ENCODE measurements at regions not wholly inside any gene's neighbourhood (a gene's known extent, or its start where the extent isn't known, plus 50 kb on each side); places are given as distances from the start of the nearest gene placed in this dataset.
"Not testable (repeated sequence)": the region's sequence is repeated elsewhere in the genome, so short reads cannot be mapped to it uniquely, and the experiment has no call there.

DNA sequence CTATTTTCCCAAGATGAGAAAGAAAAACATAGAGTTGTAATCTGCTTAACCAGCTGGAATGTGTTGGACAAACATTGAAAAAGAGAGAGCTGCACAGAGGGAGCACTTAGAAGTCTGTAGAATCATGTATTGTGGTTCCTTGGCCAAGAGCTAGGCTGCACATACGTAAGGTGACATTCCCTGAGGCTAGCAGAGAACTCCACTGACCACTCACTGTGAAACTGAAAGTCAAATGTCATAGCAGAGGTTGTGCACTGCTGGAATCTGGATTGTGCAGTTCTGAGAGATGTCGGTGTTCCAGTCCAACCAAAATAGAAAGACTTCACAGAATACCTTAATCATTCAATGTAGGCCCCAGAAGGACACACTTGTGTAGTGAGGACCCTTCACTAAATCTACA, 772.8 kb upstream of the RAG2 start:
- no peak for DNase-seq

DNA sequence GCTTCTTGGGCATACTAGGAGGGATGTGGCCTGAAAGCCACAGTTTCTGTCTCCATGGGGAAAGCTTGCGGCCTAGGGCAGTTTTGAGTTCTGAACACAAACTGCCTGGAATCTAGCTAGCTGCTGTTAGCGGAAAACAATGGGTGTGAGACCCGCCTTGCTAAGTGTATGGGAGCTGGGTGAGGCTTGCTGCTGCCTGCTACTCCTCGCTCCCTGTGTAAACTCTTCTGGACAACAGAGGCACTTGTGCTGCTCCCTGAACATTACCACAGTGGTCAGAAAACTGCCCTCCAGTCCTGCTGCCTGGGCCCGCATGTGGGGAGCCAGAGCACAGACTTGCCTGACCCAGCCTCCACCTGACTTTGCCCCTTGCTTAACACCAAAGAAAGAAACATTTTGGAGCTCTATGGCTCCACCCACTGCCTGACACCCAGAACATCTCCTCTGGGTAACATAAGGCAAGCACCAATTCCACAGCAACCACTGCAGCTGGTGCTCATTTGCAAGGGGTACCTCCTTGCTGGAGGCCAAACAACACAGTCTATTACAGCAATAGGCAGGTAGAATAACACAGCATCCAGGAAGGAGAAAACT, 766.3 kb upstream of the RAG2 start:
- DNase-seq = no peak

DNA sequence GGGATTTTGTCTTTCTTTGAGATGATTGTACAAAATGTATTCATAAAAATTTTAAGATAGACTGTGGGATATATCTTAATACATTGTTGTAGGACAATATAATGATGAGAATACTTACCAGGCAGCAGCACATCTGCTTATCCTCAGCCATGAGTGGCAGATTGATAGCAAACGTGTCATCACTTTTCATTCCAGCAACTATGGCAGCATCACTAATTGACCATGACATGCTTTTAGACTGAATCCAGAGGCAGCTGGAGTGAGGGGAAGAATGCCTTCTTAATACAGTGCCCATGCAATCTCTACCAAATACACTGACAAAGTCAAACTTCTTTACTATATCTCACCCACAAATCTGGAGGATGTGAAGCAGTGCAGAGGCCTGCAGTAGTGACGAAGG, 755.2 kb upstream of the RAG2 start:
- no peak for DNase-seq

DNA sequence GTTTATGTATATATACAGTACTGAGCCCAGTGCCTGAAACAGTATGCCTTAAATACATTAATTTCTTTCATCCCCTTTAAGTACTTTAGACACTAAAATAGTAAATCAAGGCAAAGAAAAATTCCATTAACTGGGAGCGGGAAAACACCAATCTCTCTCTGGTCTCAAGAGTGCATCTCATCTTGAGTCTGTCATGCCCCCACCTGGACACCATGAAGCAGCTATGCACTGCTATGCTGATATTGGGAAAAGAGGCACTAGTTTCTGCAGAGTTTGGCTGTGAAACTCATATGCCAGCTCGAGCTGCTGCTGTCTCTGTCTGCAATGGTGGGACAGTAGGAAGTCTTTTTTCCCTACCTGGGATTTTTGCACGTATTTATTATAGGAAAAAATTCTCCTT, 754.4 kb upstream of the RAG2 start:
- no peak for DNase-seq

DNA sequence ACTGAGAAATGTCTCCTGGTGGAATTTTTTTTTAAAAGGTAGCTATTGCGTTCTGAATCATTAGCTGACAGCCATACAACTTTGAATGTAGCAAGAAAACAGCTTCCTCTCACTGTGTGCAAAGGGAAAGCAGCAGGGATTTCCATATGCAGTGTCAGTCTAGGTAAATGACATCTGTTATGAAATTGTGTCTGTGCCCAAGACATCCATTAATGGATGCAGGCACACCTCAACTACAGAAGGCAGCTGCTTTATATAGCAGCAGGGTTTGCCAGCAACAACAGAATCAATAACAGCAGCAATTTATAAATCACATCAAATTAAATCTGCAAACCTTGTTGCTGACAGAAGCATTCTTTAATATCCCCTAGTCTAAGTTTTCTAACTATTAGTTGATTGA, 745.3 kb upstream of the RAG2 start:
- DNase-seq = no peak

DNA sequence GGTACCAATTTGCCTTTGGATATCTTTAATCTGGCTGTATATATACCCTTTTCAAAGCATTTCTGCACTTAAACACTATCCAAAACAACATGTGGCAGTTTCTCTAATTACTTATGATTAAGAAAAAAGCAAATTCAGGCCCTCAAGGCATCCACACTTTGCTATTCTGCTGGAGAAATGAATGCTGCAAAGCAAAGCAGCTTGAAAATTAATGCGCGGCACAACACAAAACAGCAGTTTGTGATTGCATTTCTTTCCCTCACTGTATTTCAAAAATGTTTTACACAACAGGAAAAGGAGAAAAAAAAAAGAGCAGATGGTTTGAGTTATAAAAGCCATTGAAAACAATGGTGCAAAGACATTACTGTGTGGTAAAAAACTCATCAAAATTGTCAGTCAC, 738.4 kb upstream of the RAG2 start:
- DNase-seq = no peak

DNA sequence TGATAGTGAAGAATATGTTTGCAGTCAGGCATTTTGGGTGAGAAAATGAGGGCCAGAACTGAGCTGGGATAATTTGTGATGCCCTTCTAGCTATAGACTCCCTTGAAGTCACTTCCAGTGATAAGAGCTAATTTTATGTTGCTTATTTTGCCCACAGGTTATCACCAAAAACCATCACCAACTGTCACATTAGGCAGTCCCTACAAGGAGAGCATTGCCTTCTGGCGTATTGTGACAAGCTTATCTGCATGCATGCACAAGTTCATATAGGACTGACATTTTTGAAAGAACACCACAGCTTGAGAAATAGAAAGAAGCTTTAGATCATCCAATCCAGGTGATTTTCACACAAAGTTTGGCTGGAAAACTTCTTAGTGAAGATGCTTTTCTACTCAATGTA, 735.3 kb upstream of the RAG2 start:
- DNase-seq = no peak

DNA sequence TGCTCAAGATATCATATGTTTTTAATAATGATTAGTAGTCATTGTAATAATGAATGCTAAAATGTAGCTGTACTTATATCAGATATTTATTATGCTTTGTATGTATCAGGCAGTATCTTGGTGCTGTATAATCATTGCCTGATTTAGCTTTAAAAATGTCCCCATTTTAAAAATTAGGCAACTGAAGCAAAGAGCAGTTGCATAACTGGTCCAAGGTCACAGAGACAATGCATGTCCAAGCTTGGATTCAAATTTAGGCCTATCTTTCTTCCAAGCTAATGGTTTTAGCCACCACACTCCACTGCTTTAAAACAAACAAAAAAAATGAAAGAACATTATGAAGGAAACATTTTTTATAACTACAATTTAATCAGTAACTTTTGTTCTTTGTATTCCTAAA, 725.8 kb upstream of the RAG2 start:
- no peak for DNase-seq

DNA sequence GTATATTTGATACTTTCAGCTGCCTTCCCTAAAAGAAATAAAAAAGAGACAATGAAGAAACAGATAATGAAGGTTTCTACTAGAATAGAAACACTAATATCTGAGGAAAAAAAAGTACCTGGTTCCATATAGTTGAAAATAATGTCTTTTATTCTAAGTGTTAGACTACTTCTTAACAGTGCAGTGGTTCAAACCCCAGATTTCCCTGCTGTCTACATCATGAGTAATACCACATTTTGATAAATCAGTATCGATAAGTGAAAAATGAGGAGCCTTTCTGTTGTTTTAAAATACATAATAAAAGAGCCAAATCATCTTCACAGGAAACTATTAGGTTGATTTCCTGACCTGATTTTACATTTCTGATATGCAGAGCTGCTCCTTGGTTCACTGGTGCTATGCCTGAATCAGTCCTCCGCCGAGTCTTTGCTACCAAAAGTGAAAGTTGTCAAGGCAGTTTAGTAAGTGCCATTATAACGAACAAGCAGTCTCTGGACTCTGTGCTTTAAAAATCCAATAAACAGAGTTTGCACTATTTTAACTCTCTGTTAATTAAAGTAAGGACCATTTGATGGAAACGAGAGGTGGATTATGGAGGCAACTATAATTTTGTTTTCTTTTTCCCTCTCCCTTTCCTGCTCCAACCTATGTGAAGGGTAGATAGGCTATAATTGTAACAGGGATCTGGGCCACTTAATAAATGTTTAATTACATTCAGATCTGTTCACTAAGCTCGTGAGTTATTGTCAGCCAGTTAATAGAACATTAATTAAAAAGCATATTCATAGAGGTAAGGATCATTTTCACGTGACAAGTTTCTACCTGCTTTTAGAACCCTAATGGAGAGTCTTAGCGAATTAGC, 724.5 kb upstream of the RAG2 start:
- DNase-seq = no peak

DNA sequence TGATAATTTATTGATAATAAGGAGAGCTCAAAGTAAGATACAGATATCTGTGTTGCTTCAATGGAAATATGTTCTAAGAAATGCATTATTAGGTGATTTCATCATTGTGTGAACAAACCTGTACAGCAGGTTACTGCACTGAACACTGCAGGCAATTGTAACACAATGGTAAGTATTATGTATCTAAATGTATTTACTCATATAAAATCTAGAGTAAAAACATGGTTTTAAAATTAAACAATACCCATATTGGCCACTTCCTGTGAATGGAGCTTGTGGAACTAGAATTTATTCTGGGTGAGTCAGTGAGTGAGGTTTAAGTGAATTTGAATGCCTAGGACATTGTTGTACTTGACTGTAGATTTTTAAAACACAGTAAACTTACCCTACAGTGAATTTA, 722.9 kb upstream of the RAG2 start:
- no peak for DNase-seq

DNA sequence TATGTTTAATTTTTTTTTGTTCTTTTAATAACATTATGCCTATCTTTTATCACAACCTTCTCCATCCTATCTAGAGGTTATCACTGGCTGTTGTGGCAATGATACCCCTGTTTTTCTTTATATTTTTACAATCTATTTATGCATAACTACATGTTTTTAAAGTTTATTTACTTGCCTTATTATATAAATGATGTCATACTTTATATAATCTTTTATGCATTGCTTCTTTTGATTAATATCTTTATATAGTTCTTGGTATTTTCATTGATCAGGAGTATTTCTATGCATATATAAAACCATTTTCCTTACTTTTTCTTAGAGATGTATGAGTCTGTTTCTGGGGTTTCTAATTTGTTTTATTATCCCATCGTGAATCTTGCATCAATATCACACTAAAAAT, 719.8 kb upstream of the RAG2 start:
- no peak for DNase-seq

DNA sequence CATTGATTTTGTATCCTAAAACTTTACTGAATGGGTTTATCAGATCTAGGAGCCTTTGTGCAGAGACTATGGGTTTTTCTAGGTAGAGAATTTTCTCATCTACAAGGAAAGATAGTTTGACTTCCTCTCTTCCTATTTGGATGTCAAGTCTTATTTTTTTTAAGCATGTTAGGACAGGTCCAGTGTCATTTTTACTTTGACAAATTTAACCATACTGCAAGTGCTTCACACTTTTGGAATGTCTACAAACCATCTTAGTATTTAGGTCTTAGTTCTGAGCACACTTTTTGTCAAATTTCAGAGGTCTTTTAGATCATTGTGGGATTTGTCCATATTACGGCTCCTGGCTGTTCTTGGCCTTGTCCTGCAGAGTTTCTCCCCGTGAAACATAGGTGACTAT, 715.2 kb upstream of the RAG2 start:
- no peak for DNase-seq

DNA sequence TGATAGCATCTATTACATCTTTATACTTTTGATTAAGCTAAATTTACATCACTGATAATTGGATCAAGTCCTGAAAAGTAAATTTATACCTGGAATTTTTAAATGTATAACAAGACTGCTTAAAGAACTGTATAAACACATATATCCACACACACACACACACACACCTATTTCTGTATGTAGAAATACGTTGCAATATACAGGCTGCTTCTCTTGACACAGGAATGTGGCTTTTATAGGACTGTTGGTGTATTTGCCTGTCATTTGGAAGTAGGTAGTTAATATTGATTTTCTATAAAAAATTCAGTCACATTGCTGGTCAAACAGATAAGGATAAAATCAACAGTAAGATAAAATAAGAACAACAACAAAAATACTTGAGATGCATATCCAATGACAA, 708.5 kb upstream of the RAG2 start:
- no peak for DNase-seq

DNA sequence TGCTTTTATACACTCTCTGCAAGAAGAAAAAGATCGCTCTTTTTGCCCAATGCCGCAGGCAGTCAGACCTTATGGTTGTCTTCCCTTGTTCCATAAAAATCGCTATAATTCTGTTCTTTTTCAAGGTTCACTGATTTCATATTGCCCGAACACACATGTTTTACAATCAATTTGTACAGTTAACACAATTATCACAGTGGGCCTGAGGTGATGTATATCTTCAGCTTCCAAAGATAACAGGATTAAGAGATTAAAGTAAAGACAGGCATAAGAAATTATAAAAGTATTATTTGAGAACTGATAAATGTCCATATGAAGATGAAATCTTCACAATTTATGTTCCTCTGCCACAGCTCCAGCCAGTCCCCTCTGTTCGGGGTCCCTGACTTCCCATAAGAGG, 703.4 kb upstream of the RAG2 start:
- not testable (repeated sequence) for DNase-seq

DNA sequence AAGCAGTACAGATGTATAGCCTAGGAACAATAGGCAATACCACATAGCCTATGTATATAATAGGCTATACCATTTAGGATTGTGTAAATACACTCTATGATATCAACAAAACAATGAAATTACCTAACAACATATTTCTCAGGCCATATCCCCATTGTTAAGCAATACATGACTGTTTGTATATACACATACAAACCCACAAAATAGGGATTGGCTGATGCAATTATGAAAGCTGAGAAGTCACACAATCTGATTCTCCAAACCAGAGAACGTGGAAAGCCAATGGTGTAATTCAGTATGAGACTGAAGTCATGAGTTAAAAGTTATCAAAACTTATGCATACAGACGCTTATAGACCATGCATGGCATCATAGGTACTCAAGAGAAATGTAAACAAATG, 700.1 kb upstream of the RAG2 start:
- DNase-seq = no peak

DNA sequence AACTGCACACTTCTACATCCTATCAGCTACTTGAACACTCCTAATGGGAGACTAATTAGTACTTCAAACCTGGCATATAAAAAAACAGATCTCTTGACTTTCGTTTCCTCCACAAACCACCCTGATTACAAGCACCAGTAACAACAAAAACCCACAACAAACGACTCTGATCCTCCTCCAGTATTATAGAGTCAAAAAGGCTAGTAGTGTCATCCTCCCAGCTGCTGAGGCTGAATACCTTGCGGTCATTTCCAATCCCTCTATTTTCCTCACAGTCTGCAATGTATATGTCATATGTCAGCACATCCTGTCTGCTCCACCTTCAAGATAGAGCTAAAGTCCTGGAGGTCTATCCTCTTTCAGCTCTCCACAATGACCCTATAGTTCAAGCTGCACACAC, 688.9 kb upstream of the RAG2 start:
- DNase-seq = no peak

DNA sequence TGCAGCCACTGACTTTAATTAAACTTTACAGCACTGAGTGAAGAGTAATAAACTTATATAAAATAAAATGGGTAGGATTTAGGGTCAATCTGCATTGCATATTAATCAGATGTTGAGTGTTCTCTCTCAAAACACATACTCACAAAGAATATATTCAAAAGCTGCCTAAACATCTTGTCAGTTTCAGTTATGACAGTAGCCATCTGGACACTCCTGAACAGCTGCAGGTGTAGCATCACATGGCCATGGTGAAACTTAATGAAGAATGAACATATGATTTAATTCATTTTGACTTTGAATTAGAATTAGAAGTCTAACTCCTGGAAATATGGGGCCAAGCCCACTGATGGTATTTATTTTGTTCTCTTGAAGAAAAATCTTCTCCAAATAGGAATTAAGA, 684.3 kb upstream of the RAG2 start:
- no peak for DNase-seq

DNA sequence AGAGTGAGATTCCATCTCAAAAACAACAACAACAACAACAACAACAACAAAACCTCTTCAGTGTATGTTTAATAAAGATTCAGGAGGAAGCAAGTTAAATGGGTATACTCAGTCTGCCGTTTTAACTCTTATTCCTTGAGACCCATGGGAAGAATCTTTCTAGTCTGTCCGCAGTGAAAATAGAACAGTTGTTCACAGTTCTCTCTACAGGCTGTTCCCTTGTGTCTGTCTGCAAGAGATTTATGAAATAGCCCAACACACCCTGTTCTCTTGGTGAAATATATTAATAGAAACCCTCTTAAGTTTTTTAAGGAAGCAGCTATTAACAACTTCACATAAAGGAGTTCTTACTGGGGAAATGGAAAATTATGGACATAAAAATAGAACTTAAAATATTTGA, 682.2 kb upstream of the RAG2 start:
- no peak for DNase-seq

DNA sequence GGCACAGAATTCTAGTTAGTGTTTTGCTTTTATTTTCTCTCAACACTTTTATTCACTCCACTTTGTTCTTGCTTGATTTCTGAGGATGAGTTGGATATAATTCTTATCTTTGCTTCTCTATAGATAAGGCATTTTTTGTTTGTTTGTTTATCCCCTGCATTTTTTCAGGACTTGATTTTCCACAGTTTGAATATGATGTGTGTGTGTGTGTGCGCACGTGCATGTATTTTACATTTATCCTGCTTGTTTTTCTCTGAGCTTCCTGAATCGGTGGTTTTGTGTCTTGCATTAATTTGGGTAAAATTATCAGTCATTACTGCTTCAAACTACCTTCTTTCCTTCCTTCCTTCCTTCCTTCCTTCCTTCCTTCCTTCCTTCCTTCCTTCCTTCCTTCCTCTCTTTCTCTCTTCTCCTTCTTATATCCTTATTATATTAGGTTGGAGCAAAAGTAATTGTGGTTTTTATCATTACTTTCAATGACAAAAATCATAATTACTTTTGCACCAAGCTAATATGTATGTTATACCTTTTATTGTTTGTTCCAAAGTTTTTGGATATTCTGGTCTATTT, 679.9 kb upstream of the RAG2 start:
- DNase-seq = no peak

DNA sequence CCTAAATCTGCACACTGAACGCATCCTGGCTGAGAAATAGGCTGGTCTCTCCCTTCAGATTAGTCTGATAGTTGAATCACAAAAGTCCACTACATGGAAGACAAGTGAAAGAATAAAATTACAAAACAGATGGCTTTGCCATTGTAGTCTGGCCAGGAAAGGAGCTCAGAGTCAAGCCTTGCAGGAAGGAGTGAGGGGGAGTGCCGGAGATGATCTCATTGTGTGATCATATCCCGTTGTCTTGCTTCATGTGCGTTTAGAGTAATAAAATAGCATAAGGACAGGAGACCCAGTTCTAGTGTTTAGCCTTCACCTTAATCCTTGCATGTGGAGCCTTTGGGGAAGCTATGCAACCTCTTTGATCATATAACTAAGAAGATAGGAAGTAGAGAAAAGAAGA, 666.7 kb upstream of the RAG2 start:
- DNase-seq = no peak

DNA sequence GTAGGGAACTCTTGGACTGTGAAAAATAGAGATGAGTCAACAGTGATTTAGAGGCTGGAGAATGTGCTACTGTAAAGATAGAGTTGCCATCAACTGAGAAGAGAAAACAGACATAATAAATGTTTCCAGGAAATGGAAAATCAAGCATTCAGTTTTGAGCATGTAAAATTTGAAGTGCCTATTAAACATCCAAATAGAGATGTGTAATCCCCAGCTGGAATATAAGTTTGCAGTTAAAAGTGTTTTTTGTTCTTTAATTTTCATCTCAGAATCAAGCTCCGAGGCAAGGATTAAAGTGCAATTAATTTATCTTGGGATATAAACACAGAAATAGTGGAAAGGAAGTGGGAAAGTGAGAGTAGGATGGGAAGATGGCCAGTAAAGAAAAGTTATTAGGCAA, 666.0 kb upstream of the RAG2 start:
- DNase-seq = no peak

DNA sequence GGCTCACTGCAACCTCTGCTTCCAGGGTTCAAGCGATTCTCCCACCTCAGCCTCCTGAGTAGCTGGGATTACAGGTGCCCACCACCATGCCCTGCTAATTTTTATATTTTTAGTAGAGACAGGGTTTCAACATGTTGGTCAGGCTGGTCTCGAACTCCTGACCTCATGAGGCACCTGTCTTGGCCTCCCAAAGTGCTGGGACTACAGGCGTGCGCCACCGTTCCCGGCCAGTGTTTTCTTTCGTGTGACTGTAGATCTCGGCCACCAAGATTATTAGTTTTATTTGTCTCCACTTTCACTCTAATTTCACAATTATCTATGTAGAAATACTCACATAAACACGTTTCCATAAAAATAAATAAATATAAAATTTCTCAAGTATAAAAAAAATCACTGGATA, 665.4 kb upstream of the RAG2 start:
- DNase-seq = not testable (repeated sequence)

DNA sequence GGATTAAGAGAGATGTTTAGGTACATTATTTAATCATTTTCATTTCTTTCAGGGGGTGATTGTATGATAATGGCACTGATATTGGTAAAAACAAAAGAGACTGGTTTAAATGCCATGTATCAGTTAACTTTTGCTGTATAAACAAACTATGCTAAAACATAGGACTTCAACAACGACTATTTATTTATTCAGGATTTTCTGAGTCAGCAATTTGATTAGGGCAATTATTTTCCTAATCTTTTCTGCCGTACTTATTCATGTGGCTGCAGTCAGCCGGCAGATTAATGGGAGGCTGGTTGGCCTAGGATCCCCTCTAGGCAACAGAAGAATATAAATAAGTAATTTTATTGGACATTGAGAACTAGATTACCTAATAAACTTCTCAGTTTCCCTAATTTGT, 661.7 kb upstream of the RAG2 start:
- DNase-seq = no peak

DNA sequence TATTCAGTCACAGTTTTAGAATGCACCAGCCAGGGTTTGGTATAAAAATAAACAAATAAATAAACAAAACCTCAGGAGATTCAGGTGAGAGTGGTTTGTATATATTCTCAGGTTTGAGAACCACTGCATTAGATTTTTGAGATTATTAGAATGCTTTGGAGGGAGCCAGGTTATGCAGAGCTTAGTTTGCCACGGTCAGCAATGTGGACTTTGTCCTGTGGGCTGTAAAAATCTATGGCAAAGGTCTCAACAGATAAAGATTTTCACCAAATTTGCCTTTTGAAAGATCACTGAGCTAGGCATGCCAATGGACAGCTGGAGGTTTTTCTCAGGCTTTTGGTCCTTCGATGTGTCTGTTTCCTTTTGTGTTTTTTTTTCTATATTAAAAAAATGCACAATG, 650.1 kb upstream of the RAG2 start:
- no peak for DNase-seq

DNA sequence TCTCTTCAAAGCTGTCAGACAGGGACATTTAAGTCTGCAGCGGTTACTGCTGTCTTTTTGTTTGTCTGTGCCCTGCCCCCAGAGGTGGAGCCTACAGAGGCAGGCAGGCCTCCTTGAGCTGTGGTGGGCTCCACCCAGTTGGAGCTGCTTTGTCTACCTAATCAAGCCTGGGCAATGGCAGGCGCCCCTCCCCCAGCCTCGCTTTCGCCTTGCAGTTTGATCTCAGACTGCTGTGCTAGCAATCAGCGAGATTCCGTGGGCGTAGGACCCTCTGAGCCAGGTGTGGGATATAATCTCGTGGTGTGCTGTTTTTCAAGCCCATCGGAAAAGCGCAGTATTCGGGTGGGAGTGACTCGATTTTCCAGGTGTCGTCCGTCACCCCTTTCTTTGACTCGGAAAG, 648.1 kb upstream of the RAG2 start:
- not testable (repeated sequence) for DNase-seq
